Spleen (tissue), 7 donors: ENCODE measurements at regions not wholly inside any gene's neighbourhood (a gene's known extent, or its start where the extent isn't known, plus 50 kb on each side); places are given as distances from the start of the nearest gene placed in this dataset.

ENCODE experiments used
- CTCF ChIP-seq, 11 experiments: fragments of 200-600 bp in 7 of 11; fragments of 450-650 bp in 4 of 11; sonication (generic) in 4 of 11; IDR thresholded peaks in 8 of 11; conservative IDR thresholded peaks in 3 of 11; 1 replicate in 7 of 11; 2 replicates in 4 of 11; pipeline versions ENCODE4 v1.4.0 to v1.8.0; 2016 to 2021; ENCODE audit warnings: antibody characterized with exemption in 11 of 11, inconsistent platforms in 4 of 11, mild to moderate bottlenecking in 1 of 11
- POLR2A ChIP-seq, 3 donors: fragments of 450-650 bp; IDR thresholded peaks; one replicate each; pipeline ENCODE4 v1.5.1; 2017; ENCODE audit warnings: antibody characterized with exemption in 3 of 3, mild to moderate bottlenecking in 1 of 3
- POLR2AphosphoS5 ChIP-seq, 3 donors: sonication (generic); formaldehyde crosslinking; IDR thresholded peaks; one replicate each; pipeline ENCODE4 v1.5.1; 2017; ENCODE audit warnings: antibody characterized with exemption in 3 of 3
- donor health status: DM: no; HTN: no; CAD: no; lungs with moderate emphysema.
- donor health status: DM: no; HTN: no; CAD: no.
- donor health status: DM: no; HTN: no; CAD: no.

GRCh38 chr18:10147752-10148151, 233.9 kb downstream of the VAPA start:
- no peak for TF ChIP-seq CTCF (IDR thresholded peaks at IDR 0.05 in 8 of 11, conservative IDR thresholded peaks at IDR 0.05 in 3 of 11)
- TF ChIP-seq POLR2A (IDR thresholded peaks at IDR 0.05), result no peak
- no peak for TF ChIP-seq POLR2AphosphoS5 (IDR thresholded peaks at IDR 0.05)
